B cell (primary cell): ENCODE measurements at regions not wholly inside any gene's neighbourhood (a gene's known extent, or its start where the extent isn't known, plus 50 kb on each side); places are given as distances from the start of the nearest gene placed in this dataset.

Source experiments
- ATAC-seq: fragments of 200-7000 bp; cut with Tn5 transposase; one replicate; pipeline ENCODE4 v1.10.0; 2021; ENCODE audit warnings: low read depth, mild to moderate bottlenecking, moderate number of reproducible peaks, moderate library complexity
- CTCF ChIA-PET: fragments of 350-600 bp; sonication (Branson Sonifier 250); formaldehyde crosslinking; loops from one replicate; lab custom pipeline; 2021; ENCODE audit warnings: antibody characterized with exemption, inconsistent platforms; lab: Charles Lee
- POLR2A ChIA-PET: fragments of 350-600 bp; sonication (Branson Sonifier 250); formaldehyde crosslinking; loops from one replicate; lab custom pipeline; 2021; ENCODE audit warnings: antibody characterized with exemption; lab: Charles Lee
- DNase-seq: peaks from one replicate; pipeline ENCODE4 v3.0.0; 2013
- H2AFZ ChIP-seq: 2 replicates; pipeline ENCODE4 v1.6.1; 2012; ENCODE audit warnings: mild to moderate bottlenecking, low read depth, low read length; ENCODE audit not compliant: insufficient read depth, poor library complexity, severe bottlenecking
- H3K27ac ChIP-seq, 2 donors: 1 replicate in 1 of 2; 2 replicates in 1 of 2; pipeline ENCODE4 v1.5.1; 2012 to 2013; ENCODE audit warnings: low read length in 2 of 2, mild to moderate bottlenecking in 2 of 2, moderate library complexity in 1 of 2
- H3K27me3 ChIP-seq, 4 experiments: fragments of 200-600 bp in 1 of 4; sonication (generic) in 1 of 4; replicated peaks in 1 of 4; 1 replicate in 2 of 4; 2 replicates in 2 of 4; pipeline versions ENCODE4 v1.6.1 to v1.7.0; 2013 to 2016; ENCODE audit warnings: low read length in 3 of 4, mild to moderate bottlenecking in 2 of 4, mixed read lengths in 1 of 4, moderate library complexity in 1 of 4; ENCODE audit not compliant: insufficient read depth in 4 of 4, control insufficient read depth in 3 of 4; ENCODE audit errors: control extremely low read depth in 1 of 4
- H3K36me3 ChIP-seq, 2 experiments: replicated peaks in 1 of 2; 1 replicate in 1 of 2; 2 replicates in 1 of 2; pipeline versions ENCODE4 v1.6.1 to v1.7.1; 2013; ENCODE audit warnings: low read length in 1 of 2; ENCODE audit not compliant: insufficient read depth in 2 of 2, control insufficient read depth in 1 of 2; ENCODE audit errors: control extremely low read depth in 1 of 2, extremely low read depth in 1 of 2
- H3K4me1 ChIP-seq, 2 donors: fragments of 200-600 bp in 1 of 2; sonication (generic) in 1 of 2; 1 replicate in 1 of 2; 2 replicates in 1 of 2; pipeline versions ENCODE4 v1.5.1 to v1.6.1; 2013 to 2017; ENCODE audit warnings: low read length in 2 of 2; ENCODE audit not compliant: control insufficient read depth in 2 of 2, insufficient read depth in 2 of 2
- H3K4me2 ChIP-seq: replicated peaks from 2 replicates; pipeline ENCODE3; 2012; ENCODE audit warnings: mild to moderate bottlenecking, low read depth, low read length; ENCODE audit not compliant: poor library complexity, severe bottlenecking
- H3K4me3 ChIP-seq, 5 experiments: fragments of 200-600 bp in 1 of 5; sonication (generic) in 1 of 5; 1 replicate in 3 of 5; 2 replicates in 2 of 5; pipeline versions ENCODE4 v1.5.1 to v1.7.0; 2011 to 2016; ENCODE audit warnings: low read length in 4 of 5, mild to moderate bottlenecking in 4 of 5, low read depth in 2 of 5, control low read depth in 1 of 5, moderate library complexity in 1 of 5; ENCODE audit not compliant: insufficient read depth in 1 of 5; ENCODE audit errors: control extremely low read depth in 1 of 5, extremely low read depth in 1 of 5
- H3K79me2 ChIP-seq: fragments of 200-600 bp; sonication (generic); one replicate; pipeline ENCODE4 v1.6.0; 2016; ENCODE audit warnings: low read length; ENCODE audit not compliant: control insufficient read depth, insufficient read depth
- H3K9ac ChIP-seq: fragments of 200-600 bp; sonication (generic); 2 replicates; pipeline ENCODE4 v1.6.1; 2017; ENCODE audit warnings: mild to moderate bottlenecking, low read length, moderate library complexity
- H3K9me3 ChIP-seq, 3 donors: one replicate each; pipeline versions ENCODE4 v1.6.1 to v1.7.1; 2013; ENCODE audit warnings: low read length in 2 of 3; ENCODE audit not compliant: control insufficient read depth in 2 of 3, insufficient read depth in 1 of 3; ENCODE audit errors: control extremely low read depth in 1 of 3
- H4K20me1 ChIP-seq: 2 replicates; pipeline ENCODE4 v1.6.0; 2012; ENCODE audit warnings: mild to moderate bottlenecking, low read length; ENCODE audit not compliant: insufficient read depth, control insufficient read depth, poor library complexity, severe bottlenecking
- H3K27ac Mint-ChIP-seq: one replicate; pipeline ENCODE4 v1.8.0; 2021; ENCODE audit warnings: mixed read lengths
- H3K27me3 Mint-ChIP-seq: one replicate; pipeline ENCODE4 v1.8.0; 2021; ENCODE audit warnings: mixed read lengths
- H3K4me1 Mint-ChIP-seq: one replicate; pipeline ENCODE4 v1.8.0; 2021; ENCODE audit warnings: mixed read lengths
- H3K4me3 Mint-ChIP-seq: one replicate; pipeline ENCODE4 v1.8.0; 2021; ENCODE audit warnings: mixed read lengths
- H3K9me3 Mint-ChIP-seq: one replicate; pipeline ENCODE4 v1.8.0; 2022; ENCODE audit warnings: mixed read lengths; ENCODE audit not compliant: insufficient read depth
- EZH2 ChIP-seq: IDR thresholded peaks from 2 replicates; pipeline ENCODE4 v1.6.1; 2012; ENCODE audit warnings: borderline replicate concordance, low read depth, mild to moderate bottlenecking, moderate library complexity, low read length; ENCODE audit not compliant: insufficient read depth, poor library complexity, severe bottlenecking
- WGBS: methylation state at CpG from one replicate; pipeline ENCODE4 v1.1.5; 2013; ENCODE audit warnings: missing lambda C conversion rate; ENCODE audit not compliant: insufficient coverage; 5-methylcytosine and 5-hydroxymethylcytosine counted together
- intact Hi-C: fragments of 100-400 bp; cut with micrococcal nuclease; formaldehyde crosslinking; loops from one replicate; pipeline ENCODE4 v1.10.0; 2022
- TF ChIP-seq, protein P1 (sequence below): fragments of 200-600 bp; IDR thresholded peaks from one replicate; pipeline ENCODE4 v1.8.0; 2022; ENCODE audit warnings: antibody characterized with exemption, mild to moderate bottlenecking

GRCh38 chr1:198823626-198824025 is 184.8 kb downstream of the PTPRC start:
- Histone ChIP-seq H3K4me1 (no peaks in the 10 kb centered on the region), H3K27ac (no peak overlapping the region), H3K9me3 (no peaks in the 10 kb centered on the region), H3K79me2 (no peaks in the 10 kb centered on the region), H3K4me3 (no peak overlapping the region), H2AFZ (no peak overlapping the region), H3K36me3 (no peaks in the 10 kb centered on the region), H3K9ac (no peak overlapping the region), H3K4me2 (no peak overlapping the region), H3K27me3 (no peaks in the 10 kb centered on the region), H4K20me1 (no peaks in the 10 kb centered on the region)
- H3K27ac Mint-ChIP-seq = no peak overlapping the region
- POLR2A ChIA-PET = no interaction called here
- no CpG with 5 or more reads among the region's 1 CpG for WGBS
- H3K4me1 Mint-ChIP-seq = no peaks in the 10 kb centered on the region
- CTCF ChIA-PET = interaction anchor here (0.6 kb wide), 1 partner anchor 51 kb away, joined by 3 read pairs; no protein-coding TSS in a partner anchor
- peaks cover 13% of the 10 kb centered on the region for H3K27me3 Mint-ChIP-seq
- ATAC-seq (no peak), DNase-seq (no peak)
- no peaks in the 10 kb centered on the region for H3K9me3 Mint-ChIP-seq
- intact Hi-C loops = no loop called here
- no peak overlapping the region for H3K4me3 Mint-ChIP-seq
- TF ChIP-seq, protein P1, sequence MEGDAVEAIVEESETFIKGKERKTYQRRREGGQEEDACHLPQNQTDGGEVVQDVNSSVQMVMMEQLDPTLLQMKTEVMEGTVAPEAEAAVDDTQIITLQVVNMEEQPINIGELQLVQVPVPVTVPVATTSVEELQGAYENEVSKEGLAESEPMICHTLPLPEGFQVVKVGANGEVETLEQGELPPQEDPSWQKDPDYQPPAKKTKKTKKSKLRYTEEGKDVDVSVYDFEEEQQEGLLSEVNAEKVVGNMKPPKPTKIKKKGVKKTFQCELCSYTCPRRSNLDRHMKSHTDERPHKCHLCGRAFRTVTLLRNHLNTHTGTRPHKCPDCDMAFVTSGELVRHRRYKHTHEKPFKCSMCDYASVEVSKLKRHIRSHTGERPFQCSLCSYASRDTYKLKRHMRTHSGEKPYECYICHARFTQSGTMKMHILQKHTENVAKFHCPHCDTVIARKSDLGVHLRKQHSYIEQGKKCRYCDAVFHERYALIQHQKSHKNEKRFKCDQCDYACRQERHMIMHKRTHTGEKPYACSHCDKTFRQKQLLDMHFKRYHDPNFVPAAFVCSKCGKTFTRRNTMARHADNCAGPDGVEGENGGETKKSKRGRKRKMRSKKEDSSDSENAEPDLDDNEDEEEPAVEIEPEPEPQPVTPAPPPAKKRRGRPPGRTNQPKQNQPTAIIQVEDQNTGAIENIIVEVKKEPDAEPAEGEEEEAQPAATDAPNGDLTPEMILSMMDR = no peak
- TF ChIP-seq EZH2 = no peak

DNA sequence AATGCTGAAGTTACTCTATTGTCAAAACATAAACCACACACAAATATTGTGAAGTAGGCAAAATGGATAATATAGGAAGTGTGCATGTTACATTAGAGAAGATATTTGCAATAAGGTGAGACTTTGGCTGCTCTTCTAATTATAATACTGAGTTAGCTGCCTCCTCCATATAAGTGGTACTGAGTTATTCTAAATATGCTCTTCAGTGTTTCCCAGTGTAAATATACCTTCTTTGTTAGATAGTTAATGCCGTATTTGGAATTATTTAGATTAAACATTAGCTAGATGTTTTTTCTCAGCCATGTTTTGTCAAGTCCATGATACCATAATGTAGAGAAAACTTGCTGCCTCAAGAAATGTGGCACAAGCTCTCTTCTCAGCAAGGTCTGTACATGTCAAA is 186.4 kb downstream of the PTPRC start:
- Mint-ChIP-seq H3K4me1 (no peaks in the 10 kb centered on the region), H3K9me3 (no peaks in the 10 kb centered on the region), H3K4me3 (no peak overlapping the region), H3K27me3 (peaks cover 13% of the 10 kb centered on the region), H3K27ac (no peak overlapping the region)
- Histone ChIP-seq H3K79me2 (no peaks in the 10 kb centered on the region), H3K36me3 (no peaks in the 10 kb centered on the region), H2AFZ (no peak overlapping the region), H3K4me1 (no peaks in the 10 kb centered on the region), H3K27me3 (no peaks in the 10 kb centered on the region), H3K27ac (no peak overlapping the region), H3K9ac (no peak overlapping the region), H3K4me3 (no peak overlapping the region), H3K4me2 (no peak overlapping the region), H3K9me3 (no peaks in the 10 kb centered on the region), H4K20me1 (no peaks in the 10 kb centered on the region)
- POLR2A ChIA-PET = no interaction called here
- ATAC-seq = no peak
- intact Hi-C loops = no loop called here
- DNase-seq = no peak
- no peak for TF ChIP-seq EZH2
- TF ChIP-seq, protein P1 = no peak
- WGBS = no CpG with 5 or more reads among the region's 1 CpG
- CTCF ChIA-PET = interaction anchor here (0.7 to 1.7 kb wide), 2 partner anchors 9 to 17 kb away, joined by 3 to 5 read pairs; no protein-coding TSS in a partner anchor
